Hematopoietic multipotent progenitor cell treated with erythropoietin and hydrocortisone succinate and interleukin-3 and kit ligand, for 17 days (in vitro differentiated cells): ENCODE measurements at regions not wholly inside any gene's neighbourhood (a gene's known extent, or its start where the extent isn't known, plus 50 kb on each side); places are given as distances from the start of the nearest gene placed in this dataset.

Experiments used
- DNase-seq: peaks from one replicate; pipeline ENCODE4 v3.0.0-alpha.2; 2015; ENCODE audit warnings: low spot score

DNA sequence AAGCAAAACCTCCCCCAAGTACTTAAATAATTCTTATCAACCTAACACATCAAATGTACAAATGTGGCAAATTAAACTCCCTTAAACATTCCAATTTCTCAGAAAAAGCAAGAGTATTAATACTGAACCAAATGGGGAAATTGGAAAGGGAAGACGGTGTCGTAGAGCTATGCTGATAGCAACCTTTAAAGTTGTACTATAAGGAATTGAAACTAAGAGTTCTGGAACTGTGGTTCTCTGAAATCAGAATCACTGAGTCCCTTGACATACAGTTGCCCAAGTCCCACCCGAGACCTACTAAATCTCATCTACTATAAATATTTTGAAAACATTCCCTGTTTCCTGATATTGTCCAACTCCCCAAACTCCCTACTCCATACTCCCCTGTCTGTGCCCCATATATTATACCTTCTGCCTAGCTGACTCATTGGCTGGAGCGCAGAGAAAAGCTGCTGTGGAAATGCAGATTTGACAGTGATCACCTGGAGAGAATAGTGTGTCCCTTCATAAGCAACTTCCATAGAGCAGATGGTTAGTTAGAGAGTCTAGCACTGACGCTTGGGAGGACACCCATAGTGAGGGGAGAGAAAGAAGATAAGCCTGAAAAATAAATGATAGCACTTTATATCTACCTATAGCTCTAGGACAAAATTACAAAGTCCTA is 51.4 kb upstream of the ITM2B start:
- DNase-seq = no peak

GRCh38 chr13:48178126-48178525 is 54.9 kb upstream of the ITM2B start:
- no peak for DNase-seq

- no peak for DNase-seq
Observed at GRCh38 chr13:48176781-48177180, 56.2 kb upstream of the ITM2B start.

GRCh38 chr13:48175185-48175584 is 57.8 kb upstream of the ITM2B start:
- no peak for DNase-seq

DNA sequence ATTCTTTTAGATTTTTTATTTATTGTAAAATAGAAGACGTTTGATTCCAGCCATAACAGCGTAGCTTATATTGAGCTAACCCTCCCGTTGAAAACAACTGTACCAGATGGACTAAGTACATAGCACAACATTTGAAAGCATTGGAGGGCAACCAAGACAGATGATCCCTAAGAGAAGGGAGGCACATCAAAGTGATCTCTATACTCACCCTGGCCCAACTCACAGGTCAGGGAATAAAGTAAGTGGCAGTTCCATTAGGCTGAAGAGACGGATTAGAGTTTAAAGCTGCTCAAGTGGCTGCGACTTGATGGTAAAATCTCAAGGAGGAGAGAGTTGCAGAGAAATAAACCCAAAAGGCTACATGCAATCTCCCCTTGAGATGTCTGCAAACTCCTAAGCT is 65.1 kb upstream of the ITM2B start:
- DNase-seq = no peak

GRCh38 chr13:48165727-48166126 is 67.3 kb upstream of the ITM2B start:
- no peak for DNase-seq

DNA sequence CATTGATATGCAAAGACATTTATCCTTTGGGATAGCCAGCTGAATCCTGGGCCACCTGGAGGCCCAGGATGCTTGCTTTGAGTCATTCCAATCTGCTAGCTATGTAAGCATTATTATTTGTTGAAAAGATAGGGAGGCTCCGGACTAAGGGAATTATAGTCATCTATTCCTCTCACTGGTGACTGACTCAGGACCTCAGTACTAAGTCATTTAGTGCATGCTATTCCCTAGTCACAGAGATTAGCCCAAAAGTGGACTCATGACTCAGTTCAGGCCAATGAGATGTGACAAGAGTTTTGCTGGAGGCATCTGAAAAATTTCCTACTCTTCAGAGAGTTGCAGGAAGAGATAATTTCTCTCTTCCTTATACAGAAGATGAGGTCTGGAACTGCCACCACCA is 67.9 kb upstream of the ITM2B start:
- no peak for DNase-seq

GRCh38 chr13:48163061-48163460 is 68.2 kb upstream of the MED4 start:
- DNase-seq = no peak

DNA sequence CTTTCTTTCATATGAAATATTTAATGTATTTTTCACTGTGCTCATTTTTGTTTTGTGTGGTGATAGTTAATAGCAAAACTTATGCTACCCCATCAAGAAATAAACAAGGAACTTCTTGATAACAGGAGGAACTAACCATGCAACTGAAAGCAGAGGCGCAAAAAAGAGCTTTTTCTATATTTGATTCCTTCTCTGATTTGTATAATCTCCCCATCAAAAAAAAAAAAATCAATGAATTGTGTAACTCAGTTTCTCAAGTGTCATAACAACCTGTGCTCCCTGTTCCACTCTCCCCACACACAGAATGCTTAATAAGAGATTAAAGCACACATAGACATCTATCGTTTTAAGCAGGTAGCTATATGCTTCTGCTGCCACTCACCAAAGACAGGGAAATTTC is 67.3 kb upstream of the MED4 start:
- no peak for DNase-seq

DNA sequence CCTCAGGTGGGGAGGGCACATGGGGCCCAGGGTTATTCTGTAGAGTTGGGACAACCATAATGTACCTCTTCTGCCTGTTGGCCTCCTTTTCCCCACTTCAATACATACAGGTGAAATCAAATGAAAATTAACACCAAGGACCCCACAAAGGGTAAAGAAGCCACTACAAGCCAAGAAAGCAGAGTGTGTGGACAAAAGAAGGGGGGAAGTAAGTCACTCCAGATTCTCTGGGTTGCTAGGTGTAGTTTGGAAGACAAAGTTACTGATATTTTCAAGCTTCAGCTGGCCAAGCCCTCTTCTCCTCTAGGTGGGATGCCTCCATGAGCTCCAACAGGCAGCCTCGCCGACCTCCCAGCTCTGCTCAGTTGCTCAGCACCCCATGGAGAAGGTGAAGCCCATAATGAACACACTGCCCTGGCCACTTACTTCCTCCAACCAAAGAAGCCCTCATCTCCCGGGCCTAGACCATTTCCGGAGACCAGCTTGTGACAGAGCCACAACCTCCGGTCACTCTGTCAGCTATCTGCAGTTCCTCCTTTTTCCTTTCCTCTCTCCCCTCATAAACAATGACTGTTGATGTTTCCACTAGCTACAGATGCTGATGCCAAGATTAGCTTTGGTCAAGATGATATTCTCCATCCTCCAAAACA is 66.8 kb upstream of the MED4 start:
- DNase-seq = no peak

GRCh38 chr13:48160606-48161278 is 65.8 kb upstream of the MED4 start:
- peak; percentile 25 for DNase-seq

- no peak for DNase-seq
Observed at GRCh38 chr13:48159826-48160225, 64.9 kb upstream of the MED4 start.

GRCh38 chr13:48159401-48159800 is 64.5 kb upstream of the MED4 start:
- DNase-seq = no peak

DNA sequence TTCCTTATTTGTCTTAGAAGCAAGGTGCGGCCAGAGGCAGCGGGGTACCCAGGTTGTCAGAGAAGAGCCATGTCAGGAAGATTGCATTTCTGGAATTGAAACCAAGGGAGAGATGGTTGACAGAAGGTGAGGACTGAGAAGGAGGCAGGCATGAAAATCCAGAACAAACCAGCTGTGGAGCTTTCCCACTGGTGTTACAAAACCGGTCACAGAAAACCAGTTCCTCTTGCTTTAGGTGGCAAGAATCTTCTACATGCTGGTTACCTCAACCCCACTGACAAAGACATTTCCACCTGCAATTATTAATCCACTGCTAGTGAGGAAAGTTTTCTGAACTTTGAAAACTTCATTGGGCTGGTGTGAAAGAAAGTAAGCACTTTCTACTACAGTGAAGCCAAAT is 64.0 kb upstream of the MED4 start:
- no peak for DNase-seq

- DNase-seq = no peak
Observed at GRCh38 chr13:48158290-48158689, 63.4 kb upstream of the MED4 start.

DNA sequence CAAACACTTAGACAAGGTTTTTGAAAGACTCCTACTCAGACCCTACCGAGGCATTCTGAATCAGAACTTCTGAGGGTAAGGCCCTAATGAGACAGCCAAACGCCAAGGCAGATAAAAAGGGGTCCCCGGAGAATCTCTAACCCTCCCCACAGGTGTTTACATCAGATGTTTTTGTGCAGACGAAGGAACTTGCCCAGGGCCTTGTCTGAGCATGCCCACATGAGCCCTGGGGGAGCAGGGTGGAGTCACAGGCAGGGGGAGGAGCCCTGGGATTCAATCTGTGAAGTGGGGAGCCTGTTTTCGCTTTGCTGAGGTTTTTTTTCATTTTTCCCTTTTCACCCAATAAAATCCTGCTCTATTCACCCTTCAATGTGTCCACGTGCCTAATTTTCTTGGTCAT is 61.6 kb upstream of the MED4 start:
- peak; percentile 64 for DNase-seq

- DNase-seq = peak; percentile 22
Observed at GRCh38 chr13:48155848-48156247, 60.9 kb upstream of the MED4 start.

DNA sequence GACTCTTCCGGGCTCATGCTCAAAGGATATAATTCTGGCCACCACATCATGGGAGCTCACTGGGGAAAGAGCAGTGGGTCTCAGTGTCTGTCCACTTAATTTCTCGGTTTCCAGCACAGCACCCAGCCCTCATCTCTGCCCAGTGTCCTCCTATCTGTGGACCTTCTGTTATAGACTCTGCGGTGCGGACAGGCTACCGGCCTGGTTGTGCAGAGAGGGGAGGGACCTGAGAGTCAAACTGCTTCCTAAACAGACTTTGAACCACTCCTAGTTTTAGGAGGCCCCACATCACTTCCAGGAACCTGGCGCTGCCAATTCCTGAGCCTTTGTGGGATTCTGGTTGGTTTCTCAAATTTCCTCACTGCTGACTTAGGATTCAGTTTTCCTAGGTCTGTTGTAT is 59.8 kb upstream of the MED4 start:
- DNase-seq = no peak

DNA sequence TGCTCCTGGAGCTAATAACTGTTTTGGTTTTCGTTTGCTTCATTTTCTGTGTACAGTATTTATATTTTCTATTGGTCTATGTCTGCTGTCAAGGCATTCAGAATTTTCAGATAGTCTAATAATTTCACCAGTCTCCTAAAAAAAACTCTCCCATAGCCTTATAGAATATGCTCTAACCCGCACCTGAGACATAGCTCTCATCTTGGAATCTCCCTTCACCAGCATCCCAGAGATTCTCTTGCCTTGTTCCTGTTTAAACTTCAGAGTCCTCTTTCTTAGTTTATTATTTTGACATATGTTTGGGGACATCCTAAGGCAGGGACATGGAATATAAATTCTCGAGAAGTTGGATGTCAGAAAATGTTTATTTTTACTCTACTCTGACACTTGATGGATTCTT is 58.3 kb upstream of the MED4 start:
- no peak for DNase-seq

GRCh38 chr13:48151363-48152161 is 56.7 kb upstream of the MED4 start:
- no peak for DNase-seq

GRCh38 chr13:48148454-48148853 is 53.5 kb upstream of the MED4 start:
- no peak for DNase-seq

DNA sequence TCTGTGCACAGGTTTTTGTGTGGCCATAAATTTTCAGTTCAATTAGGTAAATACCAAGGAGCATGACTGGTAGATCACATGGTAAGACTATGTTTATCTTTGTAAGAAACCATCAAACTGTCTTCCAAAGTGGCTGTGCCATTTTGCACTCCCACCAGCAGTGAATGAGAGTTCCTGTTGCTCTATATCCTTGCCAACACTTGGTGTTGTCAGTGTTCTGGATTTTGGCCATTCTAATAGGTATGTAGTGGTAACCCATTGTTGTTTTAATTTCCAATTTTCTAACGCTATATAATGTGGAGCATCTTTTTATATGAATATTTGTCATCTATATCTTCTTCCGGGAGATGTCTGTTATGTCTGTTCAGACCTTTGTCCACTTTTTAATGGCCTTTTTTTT is 51.7 kb upstream of the MED4 start:
- DNase-seq = no peak

DNA sequence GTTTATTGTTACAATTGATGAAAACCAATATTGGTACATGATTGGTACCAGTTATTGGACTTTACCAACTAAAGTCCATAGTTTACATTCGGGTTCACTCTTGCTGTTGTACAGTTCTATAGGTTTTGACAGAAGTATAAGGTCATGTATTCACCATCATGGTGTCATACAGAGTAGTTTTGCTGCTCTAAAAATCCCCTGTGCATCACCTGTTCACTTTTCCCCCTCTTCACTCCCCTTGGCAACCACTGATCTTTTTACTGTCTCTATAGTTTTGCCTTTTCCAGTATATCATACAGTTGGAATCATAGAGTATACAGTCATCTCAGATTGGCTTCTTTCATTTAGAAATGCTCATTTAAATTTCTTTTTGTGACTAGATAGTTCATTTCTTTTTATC is 51.2 kb upstream of the MED4 start:
- no peak for DNase-seq
